KMS-11 (cell line): ENCODE measurements at regions not wholly inside any gene's neighbourhood (a gene's known extent, or its start where the extent isn't known, plus 50 kb on each side); places are given as distances from the start of the nearest gene placed in this dataset.
A peak's percentile ranks its signal among the peaks of the same experiment; 100 is the strongest.

Experiments used
- H2AFZ ChIP-seq: fragments of 200-600 bp; sonication (generic); 2 replicates; pipeline ENCODE4 v1.6.1; 2016; ENCODE audit warnings: antibody characterized with exemption, mixed run types, low read depth
- H3K27ac ChIP-seq: fragments of 200-600 bp; sonication (generic); 2 replicates; pipeline ENCODE4 v1.6.1; 2016; ENCODE audit warnings: mild to moderate bottlenecking, mixed run types
- H3K27me3 ChIP-seq: fragments of 200-600 bp; sonication (generic); 2 replicates; pipeline ENCODE4 v1.6.1; 2017; ENCODE audit warnings: mild to moderate bottlenecking, low read depth, mixed run types, moderate library complexity; ENCODE audit not compliant: insufficient read depth
- H3K36me3 ChIP-seq: fragments of 200-600 bp; sonication (generic); 2 replicates; pipeline ENCODE4 v1.6.1; 2017; ENCODE audit warnings: mild to moderate bottlenecking, mixed run types; ENCODE audit not compliant: insufficient read depth
- H3K4me1 ChIP-seq: fragments of 200-600 bp; sonication (generic); 2 replicates; pipeline ENCODE4 v1.6.1; 2016; ENCODE audit warnings: mild to moderate bottlenecking, low read depth, mixed run types; ENCODE audit not compliant: poor library complexity, severe bottlenecking
- H3K4me2 ChIP-seq: fragments of 200-600 bp; sonication (generic); 2 replicates; pipeline ENCODE4 v1.7.0; 2016; ENCODE audit warnings: mild to moderate bottlenecking, mixed run types
- H3K4me3 ChIP-seq: fragments of 200-600 bp; sonication (generic); IDR thresholded peaks from 2 replicates; pipeline ENCODE4 v1.6.1; 2017; ENCODE audit warnings: low read depth, low read length, mixed read lengths; ENCODE audit not compliant: insufficient read depth
- H3K79me2 ChIP-seq: fragments of 200-600 bp; sonication (generic); 2 replicates; pipeline ENCODE4 v1.6.1; 2016; ENCODE audit warnings: low read depth, mixed run types; ENCODE audit not compliant: insufficient read depth
- H3K9ac ChIP-seq: fragments of 200-600 bp; sonication (generic); 2 replicates; pipeline ENCODE4 v1.6.1; 2016; ENCODE audit warnings: mild to moderate bottlenecking, mixed run types
- H4K20me1 ChIP-seq: fragments of 200-600 bp; sonication (generic); 2 replicates; pipeline ENCODE4 v1.6.1; 2016; ENCODE audit warnings: mild to moderate bottlenecking, mixed run types; ENCODE audit not compliant: insufficient read depth
- CTCF ChIP-seq: fragments of 200-600 bp; sonication (generic); conservative IDR thresholded peaks from 2 replicates; pipeline ENCODE4 v1.6.1; 2017; ENCODE audit warnings: low read depth, mild to moderate bottlenecking, antibody characterized with exemption, low read length, moderate library complexity, mixed read lengths

DNA sequence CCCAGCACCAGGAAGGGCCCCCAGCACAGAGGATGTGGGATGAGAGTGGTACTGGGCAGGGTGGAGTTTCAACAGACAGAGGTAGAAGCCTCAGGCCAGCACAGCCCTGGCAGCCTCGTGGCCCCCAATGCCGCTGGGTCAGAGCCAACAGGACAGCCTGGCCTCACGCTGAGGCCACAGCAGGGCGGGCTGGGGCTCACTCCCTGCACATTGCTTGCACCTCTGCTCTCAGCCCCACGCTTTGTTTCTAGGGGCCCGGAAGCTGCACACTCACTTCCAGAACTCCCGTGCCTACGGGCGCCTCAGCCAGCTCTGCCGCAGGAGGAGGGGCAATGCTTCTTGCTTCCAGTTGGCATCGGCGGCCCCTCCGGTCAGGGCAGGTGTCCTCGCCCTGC lies 72.9 kb downstream of the SIK1 start:
- no peaks in the 10 kb centered on the region for H3K27me3 ChIP-seq
- TF ChIP-seq CTCF = no peak
- 0 out of 2 replicates have a peak, but pooled peaks cover 9% of the 10 kb centered on the region for H3K79me2 ChIP-seq
- H2AFZ ChIP-seq = peak overlapping the region; percentile 18; the same call in 1 of the 2 replicates
- peak overlapping the region; percentile 99 for H3K27ac ChIP-seq
- peak overlapping the region; percentile 98 for H3K4me2 ChIP-seq
- no peaks in the 10 kb centered on the region for H4K20me1 ChIP-seq
- no peaks in the 10 kb centered on the region for H3K36me3 ChIP-seq
- H3K4me3 ChIP-seq = no peak overlapping the region
- peaks cover 77% of the 10 kb centered on the region for H3K4me1 ChIP-seq
- peak overlapping the region; percentile 90 for H3K9ac ChIP-seq

GRCh38 chr21:43353282-43354025 lies 73.5 kb downstream of the SIK1 start:
- Histone ChIP-seq H3K4me1 (peaks cover 72% of the 10 kb centered on the region), H3K4me3 (no peak overlapping the region), H4K20me1 (no peaks in the 10 kb centered on the region), H3K27ac (peak overlapping the region; percentile 99), H3K79me2 (0 out of 2 replicates have a peak, but pooled peaks cover 7% of the 10 kb centered on the region), H3K4me2 (peak overlapping the region; percentile 98), H3K36me3 (no peaks in the 10 kb centered on the region), H2AFZ (peak overlapping the region; percentile 18; the same call in 1 of the 2 replicates), H3K9ac (peak overlapping the region; percentile 90), H3K27me3 (no peaks in the 10 kb centered on the region)
- no peak for TF ChIP-seq CTCF

GRCh38 chr21:43352568-43353281 lies 74.2 kb downstream of the SIK1 start:
- H3K4me3 ChIP-seq = no peak overlapping the region
- H3K4me1 ChIP-seq = peaks cover 64% of the 10 kb centered on the region
- peak overlapping the region; percentile 31 for H2AFZ ChIP-seq
- peak overlapping the region; percentile 90 for H3K9ac ChIP-seq
- peak overlapping the region; percentile 98 for H3K4me2 ChIP-seq
- H3K27ac ChIP-seq = peak overlapping the region; percentile 99
- H4K20me1 ChIP-seq = no peaks in the 10 kb centered on the region
- no peaks in the 10 kb centered on the region for H3K27me3 ChIP-seq
- H3K36me3 ChIP-seq = no peaks in the 10 kb centered on the region
- H3K79me2 ChIP-seq = 0 out of 2 replicates have a peak, but pooled peaks cover 4% of the 10 kb centered on the region
- TF ChIP-seq CTCF = no peak

- H3K36me3 ChIP-seq = no peaks in the 10 kb centered on the region
- H3K27ac ChIP-seq = peak overlapping the region; percentile 99
- no peaks in the 10 kb centered on the region for H4K20me1 ChIP-seq
- no peak overlapping the region; the same call in 1 of the 2 replicates for H3K9ac ChIP-seq
- H3K27me3 ChIP-seq = no peaks in the 10 kb centered on the region
- peaks cover 59% of the 10 kb centered on the region for H3K4me1 ChIP-seq
- H2AFZ ChIP-seq = peak overlapping the region; percentile 31
- H3K4me2 ChIP-seq = peak overlapping the region; percentile 38
- H3K79me2 ChIP-seq = no peaks in the 10 kb centered on the region
- no peak overlapping the region for H3K4me3 ChIP-seq
- TF ChIP-seq CTCF = no peak
These were observed 74.8 kb downstream of the SIK1 start for GRCh38 chr21:43352154-43352537.
